Motor neuron (in vitro differentiated cells): ENCODE measurements at regions not wholly inside any gene's neighbourhood (a gene's known extent, or its start where the extent isn't known, plus 50 kb on each side); places are given as distances from the start of the nearest gene placed in this dataset.
"Not testable (repeated sequence)": the region's sequence is repeated elsewhere in the genome, so short reads cannot be mapped to it uniquely, and the experiment has no call there.

ENCODE experiments used
- ATAC-seq, 8 experiments: fragments of 200-7000 bp; cut with Tn5 transposase; replicated peaks in 6 of 8; 2 replicates each; pipeline ENCODE4 v1.8.0; 2021; ENCODE audit warnings: mild to moderate bottlenecking in 8 of 8, moderate library complexity in 8 of 8
- H3K27ac ChIP-seq, 2 donors: fragments of 250-450 bp; sonication (Bioruptor Pico); 2 replicates each; pipeline ENCODE4 v1.9.0; 2021; ENCODE audit warnings: antibody characterized with exemption in 2 of 2, mild to moderate bottlenecking in 2 of 2, moderate library complexity in 1 of 2
- H3K4me1 ChIP-seq, 2 donors: fragments of 250-450 bp; sonication (Bioruptor Pico); replicated peaks in 1 of 2; 2 replicates each; pipeline ENCODE4 v1.6.1; 2021; ENCODE audit warnings: antibody characterized with exemption in 2 of 2, mild to moderate bottlenecking in 2 of 2, moderate library complexity in 1 of 2
- H3K4me3 ChIP-seq, 5 donors: fragments of 250-450 bp; sonication (Bioruptor Pico); 2 replicates each; pipeline ENCODE4 v1.9.0; 2021; ENCODE audit warnings: antibody characterized with exemption in 5 of 5, mild to moderate bottlenecking in 5 of 5, moderate library complexity in 4 of 5
- WGBS, 10 experiments: fragments of 450-650 bp; shearing (Covaris generic); methylation state at CpG; one replicate each; pipeline ENCODE4 v1.0.0; 2022; 5-methylcytosine and 5-hydroxymethylcytosine counted together
- in situ Hi-C, 9 experiments: fragments of 400-800 bp; cut with MboI; loops; one replicate each; pipeline ENCODE4 v1.15.0; 2021; ENCODE audit warnings: low sequenced_read_pairs in 9 of 9, low pct_unique_long_range_greater_than_20kb in 2 of 9; ENCODE audit not compliant: unreplicated experiment in 9 of 9

- in situ Hi-C loops, result no loop called here
- H3K4me1 ChIP-seq, result peaks cover 0 to 3% of the 10 kb centered on the region in 2 donors
- no peak overlapping the region for H3K27ac ChIP-seq
- no peak overlapping the region for H3K4me3 ChIP-seq
- 0 to 100% (median 63%) methylated on average over 1 to 5 of the region's 5 CpGs; no CpG with 5 or more reads in 2 of the 10 experiments for WGBS, 10 experiments
- ATAC-seq, result no peak
These were observed 96.7 kb upstream of the MITF start for GRCh38 chr3:69642606-69643005.

GRCh38 chr3:69639851-69640250, 99.4 kb upstream of the MITF start:
- WGBS, 10 experiments, result 0 to 78% (median 0%) methylated on average over 1 of the region's 1 CpG; no CpG with 5 or more reads in 3 of the 10 experiments
- Histone ChIP-seq H3K4me1 (no peaks in the 10 kb centered on the region), H3K4me3 (no peak overlapping the region), H3K27ac (no peak overlapping the region)
- no peak for ATAC-seq
- in situ Hi-C loops, result no loop called here

- Histone ChIP-seq H3K4me3 (no peak overlapping the region), H3K4me1 (no peaks in the 10 kb centered on the region), H3K27ac (no peak overlapping the region)
- in situ Hi-C loops, result no loop called here
- 0 to 100% (median 57%) methylated on average over 1 of the region's 1 CpG; no CpG with 5 or more reads in 1 of the 10 experiments for WGBS, 10 experiments
- no peak for ATAC-seq
These were observed 110.3 kb upstream of the MITF start for GRCh38 chr3:69628951-69629350.

- Histone ChIP-seq H3K4me1 (no peaks in the 10 kb centered on the region), H3K4me3 (no peak overlapping the region), H3K27ac (no peak overlapping the region)
- no peak for ATAC-seq
- in situ Hi-C loops, result no loop called here
- WGBS, 10 experiments, result 4 to 100% (median 94%) methylated on average over 1 to 5 of the region's 5 CpGs
These were observed 126.0 kb upstream of the MITF start for GRCh38 chr3:69613286-69613685.

- in situ Hi-C loops, result no loop called here
- no peak for ATAC-seq
- H3K4me3 ChIP-seq, result no peak overlapping the region
- H3K4me1 ChIP-seq, result no peaks in the 10 kb centered on the region
- WGBS, 10 experiments, result 40 to 100% (median 87%) methylated on average over 1 to 2 of the region's 2 CpGs; no CpG with 5 or more reads in 2 of the 10 experiments
- H3K27ac ChIP-seq, result no peak overlapping the region
These were observed 126.5 kb upstream of the MITF start for GRCh38 chr3:69612791-69613190.

- H3K27ac ChIP-seq, ATAC-seq, H3K4me1 ChIP-seq, in situ Hi-C loops, H3K4me3 ChIP-seq: not testable (repeated sequence)
- WGBS, 10 experiments, result 0 to 100% (median 50%) methylated on average over 1 of the region's 1 CpG; no CpG with 5 or more reads in 3 of the 10 experiments
These were observed 129.7 kb upstream of the MITF start for GRCh38 chr3:69609566-69609965.

GRCh38 chr3:69607466-69608305, 131.6 kb upstream of the MITF start:
- Histone ChIP-seq H3K4me3 (no peak overlapping the region), H3K27ac (no peak overlapping the region), H3K4me1 (no peaks in the 10 kb centered on the region)
- no peak for ATAC-seq
- 0 to 100% (median 33%) methylated on average over 1 to 4 of the region's 4 CpGs; no CpG with 5 or more reads in 3 of the 10 experiments for WGBS, 10 experiments
- in situ Hi-C loops, result no loop called here

GRCh38 chr3:69605867-69606266, 133.4 kb upstream of the MITF start:
- Histone ChIP-seq H3K27ac (no peak overlapping the region), H3K4me1 (no peaks in the 10 kb centered on the region), H3K4me3 (no peak overlapping the region)
- ATAC-seq, result no peak
- in situ Hi-C loops, result no loop called here
- 15 to 95% (median 73%) methylated on average over 1 to 4 of the region's 4 CpGs; no CpG with 5 or more reads in 2 of the 10 experiments for WGBS, 10 experiments

GRCh38 chr3:69604735-69605450, 134.4 kb upstream of the MITF start:
- Histone ChIP-seq H3K27ac (no peak overlapping the region), H3K4me3 (no peak overlapping the region), H3K4me1 (no peaks in the 10 kb centered on the region)
- 22 to 97% (median 89%) methylated on average over 2 to 8 of the region's 8 CpGs for WGBS, 10 experiments
- in situ Hi-C loops, result no loop called here
- ATAC-seq, result no peak

- H3K4me3 ChIP-seq, result no peak overlapping the region
- no peak for ATAC-seq
- 21 to 96% (median 81%) methylated on average over 1 to 4 of the region's 4 CpGs for WGBS, 10 experiments
- in situ Hi-C loops, result no loop called here
- no peaks in the 10 kb centered on the region for H3K4me1 ChIP-seq
- no peak overlapping the region for H3K27ac ChIP-seq
These were observed 137.2 kb upstream of the MITF start for GRCh38 chr3:69602112-69602511.

- Histone ChIP-seq H3K4me3 (no peak overlapping the region), H3K4me1 (peaks cover 18 to 26% of the 10 kb centered on the region in 2 donors), H3K27ac (no peak overlapping the region)
- WGBS, 10 experiments, result 26 to 100% (median 60%) methylated on average over 1 to 2 of the region's 2 CpGs; no CpG with 5 or more reads in 5 of the 10 experiments
- in situ Hi-C loops, result no loop called here
- ATAC-seq, result peak in 5 of 8 experiments; percentile 18 to 84 (median 64)
These were observed 145.0 kb upstream of the MITF start for GRCh38 chr3:69594286-69594685.

- no peak overlapping the region for H3K4me3 ChIP-seq
- H3K27ac ChIP-seq, result no peak overlapping the region
- H3K4me1 ChIP-seq, result peaks cover 18 to 27% of the 10 kb centered on the region in 2 donors
- WGBS, 10 experiments, result 0 to 33% (median 14%) methylated on average over 1 to 4 of the region's 4 CpGs
- peak in 5 of 8 experiments; percentile 33 to 79 (median 65) for ATAC-seq
- in situ Hi-C loops, result no loop called here
These were observed 148.0 kb upstream of the MITF start for GRCh38 chr3:69591164-69591736.

GRCh38 chr3:69590111-69590510, 149.2 kb upstream of the MITF start:
- H3K4me1 ChIP-seq, result peaks cover 18 to 27% of the 10 kb centered on the region in 2 donors
- H3K27ac ChIP-seq, result no peak overlapping the region
- peak in 5 of 8 experiments; percentile 59 to 75 (median 72) for ATAC-seq
- no peak overlapping the region for H3K4me3 ChIP-seq
- in situ Hi-C loops, result no loop called here
